ENCODE measurements at regions not wholly inside any gene's neighbourhood (a gene's known extent, or its start where the extent isn't known, plus 50 kb on each side); places are given as distances from the start of the nearest gene placed in this dataset.

GRCh38 chr10:61837755-61838171 is 63.7 kb upstream of the ARID5B start:
- Histone ChIP-seq H3K4me3 (ENCODE audit: low read length in 3 of 3) (peak overlapping the region in 2 of 3 donors; percentile 3 to 20), H3K27me3 (ENCODE audit: control insufficient read depth, insufficient read depth, low read length) (no peaks in the 10 kb centered on the region), H3K27ac (ENCODE audit: low read depth in 2 of 2, low read length in 2 of 2) (peak overlapping the region; percentile 30 to 83), H3K4me1 (ENCODE audit: control insufficient read depth in 2 of 3, insufficient read depth in 2 of 3, low read depth in 1 of 3, low read length in 3 of 3) (peaks cover 10 to 40% (median 11%) of the 10 kb centered on the region in 3 donors), H3K9me3 (ENCODE audit: control insufficient read depth in 2 of 3, insufficient read depth in 1 of 3, low read length in 3 of 3) (no peaks in the 10 kb centered on the region), H3K9ac (ENCODE audit: low read length in 3 of 3) (peak overlapping the region in 1 of 3 donors; percentile 8), H3K36me3 (ENCODE audit: control insufficient read depth in 2 of 3, insufficient read depth in 3 of 3, low read length in 3 of 3) (no peaks in the 10 kb centered on the region)
- no peak for FAIRE-seq
- no peak for TF ChIP-seq CTCF (IDR thresholded peaks at IDR 0.05; ENCODE audit: borderline replicate concordance, extremely low read depth, insufficient read depth)
- DNase-seq: peak in 2 of 5 donors; percentile 35 to 72
- intact Hi-C loops (cut with DNase I): no loop called here

- Histone ChIP-seq H3K27ac (ENCODE audit: low read depth in 2 of 2, low read length in 2 of 2) (peak overlapping the region; percentile 68 to 86), H3K4me3 (ENCODE audit: low read length in 3 of 3) (peak overlapping the region in 2 of 3 donors; percentile 3 to 33), H3K36me3 (ENCODE audit: control insufficient read depth in 2 of 3, insufficient read depth in 3 of 3, low read length in 3 of 3) (no peaks in the 10 kb centered on the region), H3K9ac (ENCODE audit: low read length in 3 of 3) (no peak overlapping the region), H3K9me3 (ENCODE audit: control insufficient read depth in 2 of 3, insufficient read depth in 1 of 3, low read length in 3 of 3) (no peaks in the 10 kb centered on the region), H3K4me1 (ENCODE audit: control insufficient read depth in 2 of 3, insufficient read depth in 2 of 3, low read depth in 1 of 3, low read length in 3 of 3) (peaks cover 10 to 39% (median 11%) of the 10 kb centered on the region in 3 donors), H3K27me3 (ENCODE audit: control insufficient read depth, insufficient read depth, low read length) (no peaks in the 10 kb centered on the region)
- FAIRE-seq: no peak
- intact Hi-C loops (cut with DNase I): no loop called here
- DNase-seq: peak in 1 of 5 donors; percentile 33
- TF ChIP-seq CTCF (IDR thresholded peaks at IDR 0.05; ENCODE audit: borderline replicate concordance, extremely low read depth, insufficient read depth): no peak
Observed at GRCh38 chr10:61839916-61840315, 61.6 kb upstream of the ARID5B start.

- no peak for TF ChIP-seq CTCF (IDR thresholded peaks at IDR 0.05; ENCODE audit: borderline replicate concordance, extremely low read depth, insufficient read depth)
- no peaks in the 10 kb centered on the region for H3K9me3 ChIP-seq (ENCODE audit: control insufficient read depth in 2 of 3, insufficient read depth in 1 of 3, low read length in 3 of 3)
- peak overlapping the region; percentile 68 to 86 for H3K27ac ChIP-seq (ENCODE audit: low read depth in 2 of 2, low read length in 2 of 2)
- intact Hi-C loops (cut with DNase I): no loop called here
- no peak for DNase-seq
- H3K4me1 ChIP-seq (ENCODE audit: control insufficient read depth in 2 of 3, insufficient read depth in 2 of 3, low read depth in 1 of 3, low read length in 3 of 3): peaks cover 6 to 35% (median 11%) of the 10 kb centered on the region in 3 donors
- H3K27me3 ChIP-seq (ENCODE audit: control insufficient read depth, insufficient read depth, low read length): no peaks in the 10 kb centered on the region
- H3K4me3 ChIP-seq (ENCODE audit: low read length in 3 of 3): no peak overlapping the region
- FAIRE-seq: no peak
- H3K9ac ChIP-seq (ENCODE audit: low read length in 3 of 3): no peak overlapping the region
- no peaks in the 10 kb centered on the region for H3K36me3 ChIP-seq (ENCODE audit: control insufficient read depth in 2 of 3, insufficient read depth in 3 of 3, low read length in 3 of 3)
Observed at GRCh38 chr10:61840403-61840802, 61.1 kb upstream of the ARID5B start.

- Histone ChIP-seq H3K9me3 (ENCODE audit: control insufficient read depth in 2 of 3, insufficient read depth in 1 of 3, low read length in 3 of 3) (no peaks in the 10 kb centered on the region), H3K36me3 (ENCODE audit: control insufficient read depth in 2 of 3, insufficient read depth in 3 of 3, low read length in 3 of 3) (no peaks in the 10 kb centered on the region), H3K9ac (ENCODE audit: low read length in 3 of 3) (no peak overlapping the region), H3K27ac (ENCODE audit: low read depth in 2 of 2, low read length in 2 of 2) (peak overlapping the region; percentile 2 to 55), H3K27me3 (ENCODE audit: control insufficient read depth, insufficient read depth, low read length) (no peaks in the 10 kb centered on the region), H3K4me3 (ENCODE audit: low read length in 3 of 3) (no peak overlapping the region), H3K4me1 (ENCODE audit: control insufficient read depth in 2 of 3, insufficient read depth in 2 of 3, low read depth in 1 of 3, low read length in 3 of 3) (peaks cover 3 to 27% (median 6%) of the 10 kb centered on the region in 3 donors)
- DNase-seq (no peak), FAIRE-seq (no peak)
- TF ChIP-seq CTCF (IDR thresholded peaks at IDR 0.05; ENCODE audit: borderline replicate concordance, extremely low read depth, insufficient read depth): no peak
- intact Hi-C loops (cut with DNase I): no loop called here
Observed at GRCh38 chr10:61841338-61841875, 60.1 kb upstream of the ARID5B start.
